Astrocyte of the cerebellum (primary cell): ENCODE measurements at regions not wholly inside any gene's neighbourhood (a gene's known extent, or its start where the extent isn't known, plus 50 kb on each side); places are given as distances from the start of the nearest gene placed in this dataset.

Experiments used
- DNase-seq: peaks from one replicate; pipeline ENCODE4 v3.0.0-alpha.2; 2011; ENCODE audit warnings: low read depth
- H3K4me3 ChIP-seq: 2 replicates; pipeline ENCODE4 v1.5.1; 2011; ENCODE audit warnings: mild to moderate bottlenecking, low read depth, low read length, moderate library complexity
- CTCF ChIP-seq: IDR thresholded peaks from 2 replicates; pipeline ENCODE4 v1.5.1; 2012; ENCODE audit warnings: low read length, low read depth, moderate library complexity, mild to moderate bottlenecking; ENCODE audit errors: missing control alignments
- in situ Hi-C: cut with HindIII; loops from 2 replicates; pipeline ENCODE4 v1.10.0; 2017; ENCODE audit warnings: low sequenced_read_pairs

- DNase-seq, result no peak
- in situ Hi-C loops, result no loop called here
- no peak overlapping the region for H3K4me3 ChIP-seq
- no peak for TF ChIP-seq CTCF
These were observed 116.1 kb upstream of the TACR1 start for GRCh38 chr2:75315436-75315835.

DNA sequence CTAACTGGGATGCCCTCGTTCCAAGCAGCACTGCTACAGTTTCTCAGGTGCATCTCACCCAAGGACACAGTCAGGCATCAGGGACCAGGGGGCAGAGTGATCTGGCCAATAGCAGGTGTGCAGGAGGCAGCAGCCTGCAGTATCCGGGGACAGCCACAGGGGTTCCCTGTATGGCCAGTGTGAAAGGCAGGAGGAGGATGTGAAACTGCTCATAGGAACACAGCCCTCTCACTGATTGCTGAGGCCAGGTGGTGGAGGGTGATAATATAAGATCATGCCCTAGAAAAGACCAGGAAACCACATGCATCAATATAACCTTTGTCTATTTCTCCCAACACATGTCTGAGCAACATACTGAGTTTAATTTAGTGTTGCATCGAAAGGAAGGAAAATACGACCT, 112.7 kb upstream of the TACR1 start:
- no peak for DNase-seq
- in situ Hi-C loops, result no loop called here
- no peak for TF ChIP-seq CTCF
- H3K4me3 ChIP-seq, result no peak overlapping the region

GRCh38 chr2:75311521-75311920, 112.2 kb upstream of the TACR1 start:
- TF ChIP-seq CTCF, result no peak
- in situ Hi-C loops, result no loop called here
- H3K4me3 ChIP-seq, result no peak overlapping the region
- DNase-seq, result no peak

DNA sequence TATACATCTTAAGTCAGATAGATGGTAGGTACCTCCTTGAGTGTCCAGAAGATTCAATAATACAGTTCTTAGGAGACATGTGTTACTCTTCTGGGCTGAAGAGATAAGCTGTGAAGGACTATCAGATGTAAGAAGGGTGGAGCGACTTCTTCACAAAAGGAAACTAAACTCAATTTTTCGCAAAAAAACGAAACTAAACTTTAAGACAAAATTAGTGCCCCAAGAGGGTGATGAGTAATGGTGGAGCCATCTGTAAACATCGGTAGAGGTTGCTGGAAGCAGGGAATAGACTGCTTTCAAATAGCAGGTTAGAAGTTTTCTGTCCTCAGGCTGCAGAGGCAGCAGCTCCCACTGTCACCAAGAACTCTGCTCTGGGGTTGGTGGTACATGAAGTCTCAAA, 111.6 kb upstream of the TACR1 start:
- no peak for DNase-seq
- in situ Hi-C loops, result no loop called here
- no peak overlapping the region for H3K4me3 ChIP-seq
- no peak for TF ChIP-seq CTCF

DNA sequence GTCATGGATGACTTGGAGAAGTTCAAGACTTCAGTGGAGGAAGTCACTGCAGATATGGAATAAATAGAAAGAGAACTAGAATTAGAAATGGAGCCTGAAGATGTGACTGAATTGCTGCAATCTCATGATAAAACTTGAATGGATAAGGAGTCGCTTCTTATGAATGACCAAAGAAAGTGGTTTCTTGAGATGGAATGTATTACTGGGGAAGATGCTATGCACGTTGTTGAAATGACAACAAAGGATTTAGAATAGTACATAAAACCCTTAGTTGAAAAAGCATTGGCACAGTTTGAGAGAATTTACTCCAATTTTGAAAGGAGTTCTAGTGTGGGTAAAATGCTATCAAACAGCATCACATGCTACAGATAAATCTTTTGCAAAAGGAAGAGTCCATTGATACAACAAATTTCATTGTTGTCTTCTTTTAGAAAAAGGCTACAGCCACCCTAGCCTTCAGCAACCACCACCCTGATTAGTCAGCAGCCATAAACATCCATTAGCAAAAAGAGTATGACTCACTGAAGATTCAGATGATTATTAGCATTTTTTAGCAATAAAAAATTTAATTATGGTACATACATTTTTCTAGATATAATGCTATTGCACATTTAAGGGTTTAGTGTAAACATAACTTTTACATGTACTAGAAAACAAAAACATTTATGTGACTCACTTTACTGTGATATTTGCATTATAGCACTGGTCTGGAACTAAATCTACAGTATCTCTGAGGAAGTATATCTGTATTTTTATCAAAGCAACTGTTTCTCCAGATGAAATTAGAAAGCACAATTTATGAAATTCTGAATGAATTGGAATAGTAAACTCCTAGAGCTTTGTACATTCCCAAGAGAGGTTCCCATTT, 110.5 kb upstream of the TACR1 start:
- DNase-seq, result no peak
- no peak for TF ChIP-seq CTCF
- no peak overlapping the region for H3K4me3 ChIP-seq
- in situ Hi-C loops, result no loop called here

DNA sequence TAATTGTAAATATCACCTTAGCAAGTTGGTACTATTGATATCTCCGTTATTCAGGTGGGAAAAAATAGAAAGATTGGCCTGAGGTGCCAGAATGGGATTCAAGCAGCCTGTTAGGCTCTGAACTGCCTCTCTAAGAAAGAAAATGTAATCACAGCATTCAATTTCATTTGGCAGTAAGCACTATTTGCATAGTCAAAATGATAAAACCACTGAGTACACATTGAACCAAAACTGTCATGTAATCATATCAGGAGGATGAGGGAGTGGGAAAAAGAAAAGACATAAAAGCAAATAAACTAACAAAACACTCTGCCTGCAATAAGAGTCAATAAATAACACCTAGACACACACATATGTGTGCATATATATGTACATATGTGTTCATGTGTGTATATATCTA, 103.9 kb upstream of the TACR1 start:
- in situ Hi-C loops, result no loop called here
- no peak for DNase-seq
- H3K4me3 ChIP-seq, result no peak overlapping the region
- TF ChIP-seq CTCF, result no peak
